ENCODE measurements at regions not wholly inside any gene's neighbourhood (a gene's known extent, or its start where the extent isn't known, plus 50 kb on each side); places are given as distances from the start of the nearest gene placed in this dataset.

DNA sequence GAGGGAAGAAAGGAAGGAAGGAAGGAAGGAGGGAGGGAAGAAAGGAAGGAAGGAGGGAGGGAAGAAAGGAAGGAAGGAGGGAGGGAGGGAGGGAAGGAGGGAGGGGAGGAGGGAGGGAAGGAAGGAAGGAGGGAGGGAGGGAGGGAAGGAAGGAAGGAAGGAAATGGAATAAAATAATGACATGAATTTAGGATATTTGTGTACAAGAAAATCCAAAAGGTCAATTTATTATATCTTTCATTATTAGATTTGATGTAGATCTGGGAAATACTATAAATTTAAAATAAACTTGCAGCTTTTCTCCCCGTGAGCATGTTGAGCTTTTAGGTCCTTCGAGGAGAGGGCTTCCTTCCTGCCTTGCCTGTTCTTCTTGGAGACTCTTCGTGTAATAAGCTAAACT, 398.6 kb upstream of the NRP1 start:
- Histone ChIP-seq H3K4me2 (ENCODE audit: insufficient read depth, low read length) (no peak overlapping the region), H3K27me3 (ENCODE audit: insufficient read depth, low read length) (peaks cover 2% of the 10 kb centered on the region), H3K36me3 (ENCODE audit: insufficient read depth, low read length) (no peaks in the 10 kb centered on the region), H2AFZ (ENCODE audit: low read length) (no peak overlapping the region), H3K9me3 (ENCODE audit: low read depth, low read length) (no peaks in the 10 kb centered on the region), H3K27ac (ENCODE audit: low read depth, low read length) (no peak overlapping the region), H3K4me1 (ENCODE audit: insufficient read depth, low read length) (peaks cover 7% of the 10 kb centered on the region), H4K20me1 (ENCODE audit: insufficient read depth, low read length) (no peaks in the 10 kb centered on the region), H3K4me3 (ENCODE audit: insufficient read depth, low read length) (no peak overlapping the region), H3K79me2 (ENCODE audit: insufficient read depth, low read length) (no peaks in the 10 kb centered on the region)
- TF ChIP-seq, protein P1, sequence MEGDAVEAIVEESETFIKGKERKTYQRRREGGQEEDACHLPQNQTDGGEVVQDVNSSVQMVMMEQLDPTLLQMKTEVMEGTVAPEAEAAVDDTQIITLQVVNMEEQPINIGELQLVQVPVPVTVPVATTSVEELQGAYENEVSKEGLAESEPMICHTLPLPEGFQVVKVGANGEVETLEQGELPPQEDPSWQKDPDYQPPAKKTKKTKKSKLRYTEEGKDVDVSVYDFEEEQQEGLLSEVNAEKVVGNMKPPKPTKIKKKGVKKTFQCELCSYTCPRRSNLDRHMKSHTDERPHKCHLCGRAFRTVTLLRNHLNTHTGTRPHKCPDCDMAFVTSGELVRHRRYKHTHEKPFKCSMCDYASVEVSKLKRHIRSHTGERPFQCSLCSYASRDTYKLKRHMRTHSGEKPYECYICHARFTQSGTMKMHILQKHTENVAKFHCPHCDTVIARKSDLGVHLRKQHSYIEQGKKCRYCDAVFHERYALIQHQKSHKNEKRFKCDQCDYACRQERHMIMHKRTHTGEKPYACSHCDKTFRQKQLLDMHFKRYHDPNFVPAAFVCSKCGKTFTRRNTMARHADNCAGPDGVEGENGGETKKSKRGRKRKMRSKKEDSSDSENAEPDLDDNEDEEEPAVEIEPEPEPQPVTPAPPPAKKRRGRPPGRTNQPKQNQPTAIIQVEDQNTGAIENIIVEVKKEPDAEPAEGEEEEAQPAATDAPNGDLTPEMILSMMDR (IDR thresholded peaks at IDR 0.05; ENCODE audit: extremely low read depth, low read depth, low read length) = no peak
- DNase-seq (ENCODE audit: insufficient read length, low spot score, missing footprints) = no peak

DNA sequence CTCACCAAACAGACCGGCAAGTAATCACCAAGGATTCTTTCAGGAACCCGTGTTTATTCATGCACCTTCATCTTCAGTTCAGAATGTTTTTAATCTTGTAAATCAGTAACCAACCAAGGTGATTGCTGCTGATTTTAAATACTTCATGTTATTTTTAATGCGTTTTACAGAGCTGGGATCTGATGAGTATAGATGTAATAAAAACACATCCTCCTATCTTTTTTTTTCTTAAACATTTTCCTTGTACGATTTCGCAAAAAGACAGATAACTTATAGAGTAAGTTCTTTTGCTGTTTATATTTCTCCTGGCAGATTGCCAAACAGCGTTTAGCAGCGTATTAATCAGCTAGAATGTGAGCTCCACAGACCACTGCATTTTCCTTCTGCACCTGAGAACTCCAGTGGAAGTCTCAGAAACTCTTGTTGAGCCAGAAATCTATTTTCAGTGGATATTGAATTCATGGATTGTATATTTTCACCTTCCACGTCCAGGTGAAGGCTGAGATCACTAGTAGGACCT, 397.8 kb upstream of the NRP1 start:
- peaks cover 7% of the 10 kb centered on the region for H3K4me1 ChIP-seq (ENCODE audit: insufficient read depth, low read length)
- H3K79me2 ChIP-seq (ENCODE audit: insufficient read depth, low read length) = no peaks in the 10 kb centered on the region
- no peak overlapping the region for H3K4me2 ChIP-seq (ENCODE audit: insufficient read depth, low read length)
- no peak for DNase-seq (ENCODE audit: insufficient read length, low spot score, missing footprints)
- no peak overlapping the region for H2AFZ ChIP-seq (ENCODE audit: low read length)
- H3K27ac ChIP-seq (ENCODE audit: low read depth, low read length) = no peak overlapping the region
- no peaks in the 10 kb centered on the region for H3K9me3 ChIP-seq (ENCODE audit: low read depth, low read length)
- TF ChIP-seq, protein P1 (IDR thresholded peaks at IDR 0.05; ENCODE audit: extremely low read depth, low read depth, low read length) = no peak
- no peak overlapping the region for H3K4me3 ChIP-seq (ENCODE audit: insufficient read depth, low read length)
- peaks cover 2% of the 10 kb centered on the region for H3K27me3 ChIP-seq (ENCODE audit: insufficient read depth, low read length)
- H3K36me3 ChIP-seq (ENCODE audit: insufficient read depth, low read length) = no peaks in the 10 kb centered on the region
- no peaks in the 10 kb centered on the region for H4K20me1 ChIP-seq (ENCODE audit: insufficient read depth, low read length)

DNA sequence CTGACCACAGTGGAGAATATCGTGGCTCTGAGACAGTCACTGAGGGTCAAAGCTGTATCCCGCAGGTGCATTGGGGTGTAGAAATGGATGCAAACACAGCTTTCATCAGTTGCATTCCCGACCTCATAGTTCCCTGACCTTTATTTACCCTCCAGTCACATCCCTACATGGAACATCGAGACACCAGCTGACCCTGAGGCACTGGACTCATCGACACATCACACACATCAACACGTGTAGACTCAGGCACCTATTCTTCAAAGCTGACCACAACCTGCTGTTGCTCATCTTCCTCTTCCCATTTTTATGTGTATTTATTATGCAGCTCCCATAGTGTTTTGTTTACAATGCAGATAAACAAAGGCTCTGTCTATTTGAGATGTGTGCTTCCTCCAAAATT, 396.9 kb upstream of the NRP1 start:
- Histone ChIP-seq H3K27me3 (ENCODE audit: insufficient read depth, low read length) (peaks cover 2% of the 10 kb centered on the region), H3K4me1 (ENCODE audit: insufficient read depth, low read length) (peaks cover 7% of the 10 kb centered on the region), H3K79me2 (ENCODE audit: insufficient read depth, low read length) (no peaks in the 10 kb centered on the region), H3K36me3 (ENCODE audit: insufficient read depth, low read length) (no peaks in the 10 kb centered on the region), H3K27ac (ENCODE audit: low read depth, low read length) (no peak overlapping the region), H3K9me3 (ENCODE audit: low read depth, low read length) (no peaks in the 10 kb centered on the region), H2AFZ (ENCODE audit: low read length) (no peak overlapping the region), H4K20me1 (ENCODE audit: insufficient read depth, low read length) (no peaks in the 10 kb centered on the region), H3K4me3 (ENCODE audit: insufficient read depth, low read length) (no peak overlapping the region), H3K4me2 (ENCODE audit: insufficient read depth, low read length) (no peak overlapping the region)
- DNase-seq (ENCODE audit: insufficient read length, low spot score, missing footprints) = no peak
- TF ChIP-seq, protein P1 (IDR thresholded peaks at IDR 0.05; ENCODE audit: extremely low read depth, low read depth, low read length) = no peak

DNA sequence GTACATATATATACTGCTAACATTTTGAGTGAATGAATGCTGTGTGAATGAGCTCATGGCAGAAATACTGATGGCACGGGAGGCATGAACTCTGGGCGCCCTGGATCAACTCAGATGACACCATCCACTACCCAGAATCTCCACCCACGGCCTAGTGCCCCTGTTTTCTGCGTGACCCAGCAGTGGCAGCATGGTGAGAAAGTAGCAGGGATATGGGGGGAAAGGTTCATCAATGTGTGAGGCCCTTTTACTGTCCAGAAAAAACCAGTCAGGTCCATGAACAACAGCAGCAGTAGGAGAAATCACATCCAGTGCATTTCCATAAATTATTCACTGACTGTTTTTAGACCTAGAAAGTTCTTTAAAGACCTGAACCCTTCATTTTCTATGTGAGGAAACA, 391.0 kb upstream of the NRP1 start:
- TF ChIP-seq, protein P1 (IDR thresholded peaks at IDR 0.05; ENCODE audit: extremely low read depth, low read depth, low read length) = no peak
- Histone ChIP-seq H3K36me3 (ENCODE audit: insufficient read depth, low read length) (no peaks in the 10 kb centered on the region), H3K4me2 (ENCODE audit: insufficient read depth, low read length) (no peak overlapping the region), H3K27me3 (ENCODE audit: insufficient read depth, low read length) (no peaks in the 10 kb centered on the region), H3K79me2 (ENCODE audit: insufficient read depth, low read length) (no peaks in the 10 kb centered on the region), H3K9me3 (ENCODE audit: low read depth, low read length) (no peaks in the 10 kb centered on the region), H3K4me1 (ENCODE audit: insufficient read depth, low read length) (peaks cover 8% of the 10 kb centered on the region), H4K20me1 (ENCODE audit: insufficient read depth, low read length) (no peaks in the 10 kb centered on the region), H2AFZ (ENCODE audit: low read length) (no peak overlapping the region), H3K4me3 (ENCODE audit: insufficient read depth, low read length) (no peak overlapping the region), H3K27ac (ENCODE audit: low read depth, low read length) (no peak overlapping the region)
- DNase-seq (ENCODE audit: insufficient read length, low spot score, missing footprints) = no peak

All from osteoblast (primary cell).